DND-41 (cell line): ENCODE measurements at regions not wholly inside any gene's neighbourhood (a gene's known extent, or its start where the extent isn't known, plus 50 kb on each side); places are given as distances from the start of the nearest gene placed in this dataset.

Source experiments
- ATAC-seq: fragments of 200-7000 bp; cut with Tn5 transposase; 3 replicates; pipeline ENCODE4 v1.9.1; 2021; ENCODE audit warnings: low read depth; ENCODE audit not compliant: insufficient read depth
- DNase-seq: peaks from one replicate; pipeline ENCODE4 v3.0.0-alpha.2; 2020
- H2AFZ ChIP-seq: 2 replicates; pipeline ENCODE4 v1.6.0; 2012; ENCODE audit warnings: low read depth, low read length
- H3K27ac ChIP-seq: 2 replicates; pipeline ENCODE4 v1.5.1; 2012; ENCODE audit warnings: low read length, inconsistent platforms
- H3K27me3 ChIP-seq: fragments of 200-600 bp; sonication (generic); 2 replicates; pipeline ENCODE4 v1.6.0; 2012; ENCODE audit warnings: low read length, mild to moderate bottlenecking, inconsistent platforms; ENCODE audit not compliant: insufficient read depth, poor library complexity
- H3K36me3 ChIP-seq: 2 replicates; pipeline ENCODE4 v1.5.1; 2012; ENCODE audit warnings: low read length, inconsistent platforms; ENCODE audit not compliant: insufficient read depth
- H3K4me1 ChIP-seq: 2 replicates; pipeline ENCODE4 v1.5.1; 2012; ENCODE audit warnings: mild to moderate bottlenecking, low read length; ENCODE audit not compliant: insufficient read depth
- H3K4me2 ChIP-seq: 2 replicates; pipeline ENCODE4 v1.6.0; 2012; ENCODE audit warnings: mild to moderate bottlenecking, moderate library complexity, low read length, inconsistent platforms; ENCODE audit not compliant: insufficient read depth
- H3K4me3 ChIP-seq, 2 experiments: fragments of 200-600 bp in 1 of 2; shearing (Covaris generic) in 1 of 2; 2 replicates each; pipeline ENCODE4 v1.5.1; 2012 to 2016; ENCODE audit warnings: inconsistent platforms in 2 of 2, low read length in 2 of 2, mild to moderate bottlenecking in 2 of 2, low read depth in 1 of 2, moderate library complexity in 1 of 2
- H3K79me2 ChIP-seq: 2 replicates; pipeline ENCODE4 v1.6.0; 2012; ENCODE audit warnings: low read length, inconsistent platforms; ENCODE audit not compliant: insufficient read depth
- H3K9ac ChIP-seq: 2 replicates; pipeline ENCODE4 v1.6.0; 2012; ENCODE audit warnings: low read depth, mild to moderate bottlenecking, inconsistent platforms, low read length, moderate library complexity
- H3K9me3 ChIP-seq: 2 replicates; pipeline ENCODE4 v1.5.1; 2012; ENCODE audit warnings: low read length, moderate library complexity, mild to moderate bottlenecking, inconsistent platforms; ENCODE audit not compliant: insufficient read depth, severe bottlenecking
- H4K20me1 ChIP-seq: 2 replicates; pipeline ENCODE4 v1.6.0; 2012; ENCODE audit warnings: low read length; ENCODE audit not compliant: insufficient read depth
- EZH2 ChIP-seq: IDR thresholded peaks from 3 replicates; pipeline ENCODE4 v1.6.1; 2012; ENCODE audit warnings: borderline replicate concordance, low read depth, mild to moderate bottlenecking, moderate library complexity, low read length, inconsistent platforms; ENCODE audit not compliant: severe bottlenecking
- TF ChIP-seq, protein P1 (sequence below): IDR thresholded peaks from 2 replicates; pipeline ENCODE4 v1.5.1; 2012; ENCODE audit warnings: borderline replicate concordance, low read length, moderate library complexity, mild to moderate bottlenecking; ENCODE audit not compliant: poor library complexity, severe bottlenecking; ENCODE audit errors: extremely low read depth

DNA sequence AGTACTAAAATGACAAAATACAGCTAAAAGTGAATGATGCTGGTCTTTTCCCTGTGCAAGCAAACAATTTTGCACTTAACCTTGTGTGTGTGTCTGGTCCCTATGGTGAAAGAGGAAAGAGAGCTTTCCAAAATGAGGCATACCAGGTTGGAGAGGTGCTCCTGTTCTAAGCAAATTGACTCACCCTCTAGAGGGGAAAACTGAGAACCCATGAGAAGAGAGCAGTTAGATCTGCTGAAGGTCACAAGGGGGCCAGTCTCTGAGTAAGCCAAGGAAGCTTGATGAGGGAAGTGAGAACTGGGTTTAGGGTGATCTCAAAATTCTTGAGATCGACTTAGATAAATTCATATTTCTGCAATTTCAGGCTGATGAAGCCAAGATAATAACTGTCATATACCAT lies 157.5 kb upstream of the TBX18 start:
- Histone ChIP-seq H3K27me3 (no peaks in the 10 kb centered on the region), H3K79me2 (no peaks in the 10 kb centered on the region), H3K4me1 (no peaks in the 10 kb centered on the region), H3K4me3 (no peak overlapping the region), H3K4me2 (no peak overlapping the region), H2AFZ (no peak overlapping the region), H3K9ac (no peak overlapping the region), H3K36me3 (no peaks in the 10 kb centered on the region), H3K9me3 (no peaks in the 10 kb centered on the region), H4K20me1 (no peaks in the 10 kb centered on the region), H3K27ac (no peak overlapping the region)
- ATAC-seq (no peak), DNase-seq (no peak)
- TF ChIP-seq, protein P1, sequence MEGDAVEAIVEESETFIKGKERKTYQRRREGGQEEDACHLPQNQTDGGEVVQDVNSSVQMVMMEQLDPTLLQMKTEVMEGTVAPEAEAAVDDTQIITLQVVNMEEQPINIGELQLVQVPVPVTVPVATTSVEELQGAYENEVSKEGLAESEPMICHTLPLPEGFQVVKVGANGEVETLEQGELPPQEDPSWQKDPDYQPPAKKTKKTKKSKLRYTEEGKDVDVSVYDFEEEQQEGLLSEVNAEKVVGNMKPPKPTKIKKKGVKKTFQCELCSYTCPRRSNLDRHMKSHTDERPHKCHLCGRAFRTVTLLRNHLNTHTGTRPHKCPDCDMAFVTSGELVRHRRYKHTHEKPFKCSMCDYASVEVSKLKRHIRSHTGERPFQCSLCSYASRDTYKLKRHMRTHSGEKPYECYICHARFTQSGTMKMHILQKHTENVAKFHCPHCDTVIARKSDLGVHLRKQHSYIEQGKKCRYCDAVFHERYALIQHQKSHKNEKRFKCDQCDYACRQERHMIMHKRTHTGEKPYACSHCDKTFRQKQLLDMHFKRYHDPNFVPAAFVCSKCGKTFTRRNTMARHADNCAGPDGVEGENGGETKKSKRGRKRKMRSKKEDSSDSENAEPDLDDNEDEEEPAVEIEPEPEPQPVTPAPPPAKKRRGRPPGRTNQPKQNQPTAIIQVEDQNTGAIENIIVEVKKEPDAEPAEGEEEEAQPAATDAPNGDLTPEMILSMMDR, result no peak
- no peak for TF ChIP-seq EZH2

DNA sequence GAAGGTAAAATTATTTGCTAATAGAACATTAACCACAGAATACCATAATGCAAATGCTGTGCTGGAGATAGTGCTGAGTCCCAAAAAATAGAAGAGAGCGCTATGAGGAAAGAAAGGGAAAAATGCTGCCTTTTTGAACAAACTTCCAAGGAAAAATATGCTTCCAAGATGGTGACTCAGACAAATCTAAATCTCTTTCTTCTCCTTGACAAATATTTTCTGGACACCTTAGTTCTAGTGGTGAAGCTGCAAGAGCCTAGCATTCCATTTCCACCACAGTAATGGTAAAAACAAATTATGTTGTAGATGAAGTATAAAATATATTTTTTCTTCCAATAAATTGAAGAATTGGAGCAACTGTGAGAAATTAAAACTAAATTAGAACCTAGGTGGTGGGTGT lies 155.6 kb upstream of the TBX18 start:
- TF ChIP-seq, protein P1, result no peak
- TF ChIP-seq EZH2, result no peak
- no peak for ATAC-seq
- Histone ChIP-seq H3K9ac (no peak overlapping the region), H3K27ac (no peak overlapping the region), H3K4me2 (no peak overlapping the region), H3K9me3 (no peaks in the 10 kb centered on the region), H4K20me1 (no peaks in the 10 kb centered on the region), H3K79me2 (no peaks in the 10 kb centered on the region), H2AFZ (no peak overlapping the region), H3K27me3 (no peaks in the 10 kb centered on the region), H3K36me3 (no peaks in the 10 kb centered on the region), H3K4me3 (no peak overlapping the region), H3K4me1 (no peaks in the 10 kb centered on the region)
- DNase-seq, result no peak

DNA sequence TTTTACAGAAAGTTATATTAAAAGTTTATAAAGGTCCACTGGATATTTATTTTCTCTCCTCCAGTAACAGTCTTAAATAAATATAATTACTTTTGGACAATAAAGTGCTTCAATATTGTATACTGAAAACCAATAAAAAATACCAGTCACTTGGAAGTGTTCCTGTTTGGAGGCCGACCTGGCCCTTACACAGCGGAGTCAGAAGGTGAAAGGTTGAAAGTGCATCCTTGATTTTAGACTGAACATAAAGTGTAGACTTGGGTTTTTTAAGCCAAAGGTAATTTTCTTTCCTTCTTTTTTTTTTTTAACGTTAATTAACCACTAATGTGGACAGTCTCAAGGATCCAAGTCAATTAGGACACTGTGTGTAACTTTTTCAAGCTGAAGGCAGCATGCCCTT lies 152.3 kb upstream of the TBX18 start:
- no peak for ATAC-seq
- no peak overlapping the region for H3K27ac ChIP-seq
- no peaks in the 10 kb centered on the region for H3K36me3 ChIP-seq
- H3K9ac ChIP-seq, result no peak overlapping the region
- H4K20me1 ChIP-seq, result no peaks in the 10 kb centered on the region
- no peaks in the 10 kb centered on the region for H3K9me3 ChIP-seq
- no peaks in the 10 kb centered on the region for H3K79me2 ChIP-seq
- no peak overlapping the region for H3K4me3 ChIP-seq
- H3K4me2 ChIP-seq, result no peak overlapping the region
- no peak overlapping the region for H2AFZ ChIP-seq
- DNase-seq, result no peak
- H3K27me3 ChIP-seq, result no peaks in the 10 kb centered on the region
- TF ChIP-seq, protein P1, result no peak
- TF ChIP-seq EZH2, result no peak
- H3K4me1 ChIP-seq, result no peaks in the 10 kb centered on the region
